ENCODE measurements at regions not wholly inside any gene's neighbourhood (a gene's known extent, or its start where the extent isn't known, plus 50 kb on each side); places are given as distances from the start of the nearest gene placed in this dataset.

DNA sequence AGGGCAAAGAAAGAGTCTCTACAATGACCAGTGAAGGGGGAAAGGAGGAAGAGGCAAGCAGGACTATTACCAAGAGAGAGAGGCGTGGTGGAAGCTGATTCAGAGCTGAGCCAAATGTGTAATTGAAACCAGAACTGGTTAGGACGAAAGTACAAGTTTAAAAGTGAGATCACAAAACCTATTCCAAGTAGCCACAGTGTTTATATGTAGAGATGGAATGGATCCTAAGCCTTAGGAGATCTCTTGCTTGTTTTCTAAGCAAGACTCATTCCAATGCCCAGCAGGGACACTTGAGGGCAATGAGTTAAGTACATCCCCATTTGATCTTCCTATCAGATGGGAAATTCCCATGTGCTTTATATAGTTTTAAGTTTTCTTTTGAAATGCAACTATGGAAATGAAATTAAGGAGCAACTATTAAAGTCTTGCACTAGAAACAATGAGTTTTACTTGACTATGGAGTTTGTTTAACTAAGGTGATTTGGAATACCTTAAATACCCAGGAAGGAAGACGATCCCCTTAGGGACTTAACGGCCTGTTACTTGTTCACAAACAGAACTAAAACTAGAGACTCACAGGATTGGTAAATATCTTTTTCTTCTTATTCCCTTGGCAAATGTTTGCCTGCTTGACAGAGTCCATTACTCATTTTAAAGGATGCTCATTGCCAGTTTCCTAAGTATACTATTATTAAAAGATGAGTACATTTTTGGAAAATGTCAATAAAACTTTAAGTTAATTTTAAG lies 51.1 kb upstream of the SNX2 start:
- in situ Hi-C loops (cut with MboI; ENCODE audit: low sequenced_read_pairs) = no loop called here
- Histone ChIP-seq H3K4me1 (peaks cover 4% of the 10 kb centered on the region), H3K27me3 (ENCODE audit: low read depth) (0 out of 2 replicates have a peak, but pooled peaks cover under 1% of the 10 kb centered on the region), H3K9me3 (no peaks in the 10 kb centered on the region), H3K4me3 (no peak overlapping the region), H3K36me3 (replicated peaks) (no peaks in the 10 kb centered on the region)
- peak in 1 of 2 experiments; percentile 1 for DNase-seq (ENCODE audit: low spot score in 2 of 2)
